ENCODE measurements at regions not wholly inside any gene's neighbourhood (a gene's known extent, or its start where the extent isn't known, plus 50 kb on each side); places are given as distances from the start of the nearest gene placed in this dataset.

GRCh38 chr1:78247079-78247478, 201.3 kb downstream of the GIPC2 start:
- TF ChIP-seq CTCF (IDR thresholded peaks at IDR 0.05) (no peak), POLR2A (IDR thresholded peaks at IDR 0.05) (no peak)
